ENCODE measurements at regions not wholly inside any gene's neighbourhood (a gene's known extent, or its start where the extent isn't known, plus 50 kb on each side); places are given as distances from the start of the nearest gene placed in this dataset.
"Not testable (repeated sequence)": the region's sequence is repeated elsewhere in the genome, so short reads cannot be mapped to it uniquely, and the experiment has no call there.

GRCh38 chr4:151489462-151490203 lies 80.7 kb downstream of the FHIP1A start:
- Histone ChIP-seq H4K20me1 (ENCODE audit: control insufficient read depth, extremely low read depth, insufficient read depth, low read length) (no peaks in the 10 kb centered on the region), H3K79me2 (ENCODE audit: control insufficient read depth, insufficient read depth, low read length) (no peaks in the 10 kb centered on the region), H3K27ac (ENCODE audit: insufficient read depth, low read length) (no peak overlapping the region), H3K4me1 (ENCODE audit: control insufficient read depth, extremely low read depth, insufficient read depth, low read length) (peaks cover 3% of the 10 kb centered on the region), H3K9ac (ENCODE audit: insufficient read depth, low read length) (no peak overlapping the region), H2AFZ (ENCODE audit: low read length) (no peak overlapping the region), H3K9me3 (ENCODE audit: control insufficient read depth, insufficient read depth, low read depth, low read length) (no peaks in the 10 kb centered on the region), H3K36me3 (ENCODE audit: control insufficient read depth, insufficient read depth, low read length) (no peaks in the 10 kb centered on the region), H3K4me2 (ENCODE audit: extremely low read depth, insufficient read depth, low read length) (no peak overlapping the region), H3K4me3 (replicated peaks in 1 of 4; ENCODE audit: control extremely low read depth in 1 of 4, insufficient read depth in 1 of 4, low read depth in 3 of 4, low read length in 4 of 4) (no peak overlapping the region), H3K27me3 (ENCODE audit: control insufficient read depth, insufficient read depth, low read length) (no peaks in the 10 kb centered on the region)
- DNase-seq (ENCODE audit: low read depth in 2 of 2), result no peak
- TF ChIP-seq EZH2 (IDR thresholded peaks at IDR 0.05; ENCODE audit: low read length, missing control alignments) (no peak), CTCF (conservative IDR thresholded peaks at IDR 0.05 in 1 of 2, IDR thresholded peaks at IDR 0.05 in 1 of 2; ENCODE audit: low read depth in 1 of 2, low read length in 2 of 2) (no peak)

DNA sequence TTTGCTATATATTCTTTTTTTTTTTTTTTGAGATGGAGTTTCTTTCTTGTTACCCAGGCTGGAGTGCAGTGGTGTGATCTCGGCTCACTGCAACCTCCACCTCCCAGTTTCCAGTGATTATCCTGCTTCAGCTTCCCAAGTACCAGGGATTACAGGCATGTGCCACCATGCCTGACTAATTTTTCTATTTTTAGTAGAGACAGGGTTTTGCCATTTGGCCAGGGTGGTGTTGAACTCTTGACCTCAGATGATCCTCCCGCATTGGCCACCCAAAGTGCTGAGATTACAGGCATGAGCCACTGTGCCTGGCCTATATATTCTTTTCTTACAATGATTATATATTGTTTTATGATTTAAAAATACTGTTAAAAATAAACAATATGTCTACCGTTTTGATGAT lies 86.6 kb downstream of the FHIP1A start:
- DNase-seq (ENCODE audit: low read depth in 2 of 2); H3K4me2 ChIP-seq (ENCODE audit: extremely low read depth, insufficient read depth, low read length); H3K36me3 ChIP-seq (ENCODE audit: control insufficient read depth, insufficient read depth, low read length); H3K27me3 ChIP-seq (ENCODE audit: control insufficient read depth, insufficient read depth, low read length); H3K9ac ChIP-seq (ENCODE audit: insufficient read depth, low read length); H2AFZ ChIP-seq (ENCODE audit: low read length); H3K27ac ChIP-seq (ENCODE audit: insufficient read depth, low read length); H3K4me3 ChIP-seq (replicated peaks in 1 of 4; ENCODE audit: control extremely low read depth in 1 of 4, insufficient read depth in 1 of 4, low read depth in 3 of 4, low read length in 4 of 4); H3K79me2 ChIP-seq (ENCODE audit: control insufficient read depth, insufficient read depth, low read length); H4K20me1 ChIP-seq (ENCODE audit: control insufficient read depth, extremely low read depth, insufficient read depth, low read length); H3K4me1 ChIP-seq (ENCODE audit: control insufficient read depth, extremely low read depth, insufficient read depth, low read length); H3K9me3 ChIP-seq (ENCODE audit: control insufficient read depth, insufficient read depth, low read depth, low read length): not testable (repeated sequence)

GRCh38 chr4:151511548-151511947 lies 102.6 kb downstream of the FHIP1A start:
- not testable (repeated sequence) for H4K20me1 ChIP-seq (ENCODE audit: control insufficient read depth, extremely low read depth, insufficient read depth, low read length); H3K27ac ChIP-seq (ENCODE audit: insufficient read depth, low read length); DNase-seq (ENCODE audit: low read depth in 2 of 2); H3K4me3 ChIP-seq (replicated peaks in 1 of 4; ENCODE audit: control extremely low read depth in 1 of 4, insufficient read depth in 1 of 4, low read depth in 3 of 4, low read length in 4 of 4); H3K36me3 ChIP-seq (ENCODE audit: control insufficient read depth, insufficient read depth, low read length); H2AFZ ChIP-seq (ENCODE audit: low read length); H3K4me1 ChIP-seq (ENCODE audit: control insufficient read depth, extremely low read depth, insufficient read depth, low read length); H3K79me2 ChIP-seq (ENCODE audit: control insufficient read depth, insufficient read depth, low read length); H3K9ac ChIP-seq (ENCODE audit: insufficient read depth, low read length); H3K27me3 ChIP-seq (ENCODE audit: control insufficient read depth, insufficient read depth, low read length); H3K9me3 ChIP-seq (ENCODE audit: control insufficient read depth, insufficient read depth, low read depth, low read length); H3K4me2 ChIP-seq (ENCODE audit: extremely low read depth, insufficient read depth, low read length)

- H2AFZ ChIP-seq (ENCODE audit: low read length), result no peak overlapping the region
- DNase-seq (ENCODE audit: low read depth in 2 of 2), result no peak
- no peaks in the 10 kb centered on the region for H3K36me3 ChIP-seq (ENCODE audit: control insufficient read depth, insufficient read depth, low read length)
- no peaks in the 10 kb centered on the region for H3K79me2 ChIP-seq (ENCODE audit: control insufficient read depth, insufficient read depth, low read length)
- TF ChIP-seq EZH2 (IDR thresholded peaks at IDR 0.05; ENCODE audit: low read length, missing control alignments) (no peak), CTCF (conservative IDR thresholded peaks at IDR 0.05 in 1 of 2, IDR thresholded peaks at IDR 0.05 in 1 of 2; ENCODE audit: low read depth in 1 of 2, low read length in 2 of 2) (no peak)
- H3K4me3 ChIP-seq (replicated peaks in 1 of 4; ENCODE audit: control extremely low read depth in 1 of 4, insufficient read depth in 1 of 4, low read depth in 3 of 4, low read length in 4 of 4), result no peak overlapping the region
- no peaks in the 10 kb centered on the region for H4K20me1 ChIP-seq (ENCODE audit: control insufficient read depth, extremely low read depth, insufficient read depth, low read length)
- H3K4me2 ChIP-seq (ENCODE audit: extremely low read depth, insufficient read depth, low read length), result no peak overlapping the region
- H3K9me3 ChIP-seq (ENCODE audit: control insufficient read depth, insufficient read depth, low read depth, low read length), result no peaks in the 10 kb centered on the region
- H3K27me3 ChIP-seq (ENCODE audit: control insufficient read depth, insufficient read depth, low read length), result no peaks in the 10 kb centered on the region
- no peaks in the 10 kb centered on the region for H3K4me1 ChIP-seq (ENCODE audit: control insufficient read depth, extremely low read depth, insufficient read depth, low read length)
- no peak overlapping the region for H3K27ac ChIP-seq (ENCODE audit: insufficient read depth, low read length)
- no peak overlapping the region for H3K9ac ChIP-seq (ENCODE audit: insufficient read depth, low read length)
Observed at GRCh38 chr4:151517896-151518295, 108.9 kb downstream of the FHIP1A start.

Data from fibroblast of lung (primary cell).